Lower leg skin (tissue), 3 donors: ENCODE measurements at regions not wholly inside any gene's neighbourhood (a gene's known extent, or its start where the extent isn't known, plus 50 kb on each side); places are given as distances from the start of the nearest gene placed in this dataset.

ENCODE experiments used
- POLR2A ChIP-seq, 2 donors: fragments of 450-650 bp; IDR thresholded peaks; one replicate each; pipeline ENCODE4 v1.6.1; 2016 to 2017; ENCODE audit warnings: antibody characterized with exemption in 2 of 2, mild to moderate bottlenecking in 1 of 2, moderate library complexity in 1 of 2
- TF ChIP-seq, protein P1 (sequence below), 3 donors: fragments of 450-650 bp; IDR thresholded peaks; one replicate each; pipeline ENCODE4 v1.5.1; 2016; ENCODE audit warnings: antibody characterized with exemption in 3 of 3, mild to moderate bottlenecking in 3 of 3, moderate library complexity in 2 of 3

DNA sequence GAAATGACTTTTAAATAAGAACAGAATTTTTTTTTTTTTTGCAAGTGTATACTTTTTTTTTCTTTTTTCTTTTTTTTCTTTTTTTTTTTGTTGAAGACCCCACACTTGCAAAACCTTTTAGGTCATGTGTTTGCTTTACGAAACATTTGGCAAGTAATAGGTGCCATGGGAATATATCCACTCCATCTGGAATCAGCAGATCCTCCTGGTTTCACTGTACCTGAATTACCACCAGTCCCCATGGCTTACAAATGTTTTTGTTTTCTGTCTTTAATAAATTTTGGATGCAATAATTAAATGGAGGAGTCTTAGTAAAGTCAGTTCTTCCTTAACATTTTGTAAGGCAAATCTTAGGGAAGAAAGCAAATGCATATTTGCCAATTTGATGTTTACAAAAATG lies 559.7 kb upstream of the ZEB2 start:
- TF ChIP-seq POLR2A (IDR thresholded peaks at IDR 0.05) = no peak
- TF ChIP-seq, protein P1, sequence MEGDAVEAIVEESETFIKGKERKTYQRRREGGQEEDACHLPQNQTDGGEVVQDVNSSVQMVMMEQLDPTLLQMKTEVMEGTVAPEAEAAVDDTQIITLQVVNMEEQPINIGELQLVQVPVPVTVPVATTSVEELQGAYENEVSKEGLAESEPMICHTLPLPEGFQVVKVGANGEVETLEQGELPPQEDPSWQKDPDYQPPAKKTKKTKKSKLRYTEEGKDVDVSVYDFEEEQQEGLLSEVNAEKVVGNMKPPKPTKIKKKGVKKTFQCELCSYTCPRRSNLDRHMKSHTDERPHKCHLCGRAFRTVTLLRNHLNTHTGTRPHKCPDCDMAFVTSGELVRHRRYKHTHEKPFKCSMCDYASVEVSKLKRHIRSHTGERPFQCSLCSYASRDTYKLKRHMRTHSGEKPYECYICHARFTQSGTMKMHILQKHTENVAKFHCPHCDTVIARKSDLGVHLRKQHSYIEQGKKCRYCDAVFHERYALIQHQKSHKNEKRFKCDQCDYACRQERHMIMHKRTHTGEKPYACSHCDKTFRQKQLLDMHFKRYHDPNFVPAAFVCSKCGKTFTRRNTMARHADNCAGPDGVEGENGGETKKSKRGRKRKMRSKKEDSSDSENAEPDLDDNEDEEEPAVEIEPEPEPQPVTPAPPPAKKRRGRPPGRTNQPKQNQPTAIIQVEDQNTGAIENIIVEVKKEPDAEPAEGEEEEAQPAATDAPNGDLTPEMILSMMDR (IDR thresholded peaks at IDR 0.05) = no peak
